ENCODE measurements at regions not wholly inside any gene's neighbourhood (a gene's known extent, or its start where the extent isn't known, plus 50 kb on each side); places are given as distances from the start of the nearest gene placed in this dataset.

- TF ChIP-seq POLR2AphosphoS5 (IDR thresholded peaks at IDR 0.05) (no peak), POLR2A (IDR thresholded peaks at IDR 0.05) (no peak), CTCF (IDR thresholded peaks at IDR 0.05 in 8 of 11, conservative IDR thresholded peaks at IDR 0.05 in 3 of 11) (no peak)
- WGBS, 5 donors = 77 to 91% (median 84%) methylated on average over 4 of the region's 4 CpGs
- peaks cover 0 to 2% (median under 1%) of the 10 kb centered on the region in 6 donors for H3K4me1 ChIP-seq
- peaks cover 0 to 17% (median 0%) of the 10 kb centered on the region in 7 donors for H3K27me3 ChIP-seq (replicated peaks in 1 of 7)
- no peak for DNase-seq
- no peak overlapping the region for H3K27ac ChIP-seq
- intact Hi-C loops (cut with DNase I; ENCODE audit: low total_unique reads) = loop anchor here (10.0 kb wide), 1 partner anchor 1183 kb away; no protein-coding TSS in a partner anchor
- no peaks in the 10 kb centered on the region for H3K36me3 ChIP-seq
- no peaks in the 10 kb centered on the region for H3K9me3 ChIP-seq
- H3K4me3 ChIP-seq = no peak overlapping the region
Measured at GRCh38 chr3:157611536-157612076, 108.4 kb upstream of the VEPH1 start.

GRCh38 chr3:157610876-157611535 lies 107.8 kb upstream of the VEPH1 start:
- Histone ChIP-seq H3K36me3 (no peaks in the 10 kb centered on the region), H3K4me1 (peaks cover 0 to 6% (median 1%) of the 10 kb centered on the region in 6 donors), H3K27ac (no peak overlapping the region), H3K4me3 (no peak overlapping the region), H3K9me3 (no peaks in the 10 kb centered on the region), H3K27me3 (replicated peaks in 1 of 7) (peaks cover 0 to 17% (median 0%) of the 10 kb centered on the region in 7 donors)
- intact Hi-C loops (cut with DNase I; ENCODE audit: low total_unique reads) = loop anchor here (10.0 kb wide), 1 partner anchor 1184 kb away; no protein-coding TSS in a partner anchor
- no peak for TF ChIP-seq CTCF (IDR thresholded peaks at IDR 0.05 in 8 of 11, conservative IDR thresholded peaks at IDR 0.05 in 3 of 11)
- TF ChIP-seq POLR2AphosphoS5 (IDR thresholded peaks at IDR 0.05) = no peak
- no peak for TF ChIP-seq POLR2A (IDR thresholded peaks at IDR 0.05)
- WGBS, 5 donors = 46 to 69% (median 57%) methylated on average over 7 of the region's 7 CpGs
- DNase-seq = no peak

GRCh38 chr3:157607826-157608405 lies 104.7 kb upstream of the VEPH1 start:
- no peak overlapping the region for H3K27ac ChIP-seq
- no peaks in the 10 kb centered on the region for H3K36me3 ChIP-seq
- no peak for DNase-seq
- peaks cover 0 to 17% (median 0%) of the 10 kb centered on the region in 7 donors for H3K27me3 ChIP-seq (replicated peaks in 1 of 7)
- TF ChIP-seq CTCF (IDR thresholded peaks at IDR 0.05 in 8 of 11, conservative IDR thresholded peaks at IDR 0.05 in 3 of 11) (no peak), POLR2A (IDR thresholded peaks at IDR 0.05) (no peak), POLR2AphosphoS5 (IDR thresholded peaks at IDR 0.05) (no peak)
- no peaks in the 10 kb centered on the region for H3K9me3 ChIP-seq
- no peak overlapping the region for H3K4me3 ChIP-seq
- 21 to 49% (median 26%) methylated on average over 9 of the region's 9 CpGs for WGBS, 5 donors
- peaks cover 0 to 6% (median 1%) of the 10 kb centered on the region in 6 donors for H3K4me1 ChIP-seq
- intact Hi-C loops (cut with DNase I; ENCODE audit: low total_unique reads) = no loop called here

GRCh38 chr3:157606852-157607197 lies 103.6 kb upstream of the VEPH1 start:
- intact Hi-C loops (cut with DNase I; ENCODE audit: low total_unique reads) = no loop called here
- Histone ChIP-seq H3K36me3 (no peaks in the 10 kb centered on the region), H3K9me3 (no peaks in the 10 kb centered on the region), H3K27ac (no peak overlapping the region), H3K4me1 (peaks cover 0 to 6% (median 1%) of the 10 kb centered on the region in 6 donors), H3K27me3 (replicated peaks in 1 of 7) (peaks cover 0 to 17% (median 0%) of the 10 kb centered on the region in 7 donors), H3K4me3 (no peak overlapping the region)
- 36 to 50% (median 38%) methylated on average over 4 of the region's 4 CpGs for WGBS, 5 donors
- peak in 1 of 11 experiments; percentile 3 for TF ChIP-seq CTCF (IDR thresholded peaks at IDR 0.05 in 8 of 11, conservative IDR thresholded peaks at IDR 0.05 in 3 of 11)
- no peak for TF ChIP-seq POLR2A (IDR thresholded peaks at IDR 0.05)
- no peak for TF ChIP-seq POLR2AphosphoS5 (IDR thresholded peaks at IDR 0.05)
- no peak for DNase-seq
